ENCODE measurements at regions not wholly inside any gene's neighbourhood (a gene's known extent, or its start where the extent isn't known, plus 50 kb on each side); places are given as distances from the start of the nearest gene placed in this dataset.

GRCh38 chr6:169960886-169961611 is 209.6 kb downstream of the ERMARD start:
- Histone ChIP-seq H3K36me3 (ENCODE audit: control insufficient read depth in 1 of 2, insufficient read depth in 2 of 2, low read length in 2 of 2) (no peaks in the 10 kb centered on the region), H3K9ac (ENCODE audit: low read depth in 1 of 2, low read length in 2 of 2) (no peak overlapping the region), H3K4me3 (ENCODE audit: low read depth in 1 of 2, low read length in 2 of 2) (no peak overlapping the region), H3K27me3 (ENCODE audit: control insufficient read depth in 1 of 2, insufficient read depth in 2 of 2, low read length in 2 of 2) (peaks cover 0 to 4% of the 10 kb centered on the region in 2 donors), H3K9me3 (ENCODE audit: control insufficient read depth in 1 of 2, low read length in 2 of 2) (no peaks in the 10 kb centered on the region), H3K4me1 (ENCODE audit: control insufficient read depth in 1 of 2, insufficient read depth in 2 of 2, low read length in 2 of 2) (peaks cover 8 to 11% of the 10 kb centered on the region in 2 donors), H3K27ac (ENCODE audit: low read depth, low read length) (no peak overlapping the region)

DNA sequence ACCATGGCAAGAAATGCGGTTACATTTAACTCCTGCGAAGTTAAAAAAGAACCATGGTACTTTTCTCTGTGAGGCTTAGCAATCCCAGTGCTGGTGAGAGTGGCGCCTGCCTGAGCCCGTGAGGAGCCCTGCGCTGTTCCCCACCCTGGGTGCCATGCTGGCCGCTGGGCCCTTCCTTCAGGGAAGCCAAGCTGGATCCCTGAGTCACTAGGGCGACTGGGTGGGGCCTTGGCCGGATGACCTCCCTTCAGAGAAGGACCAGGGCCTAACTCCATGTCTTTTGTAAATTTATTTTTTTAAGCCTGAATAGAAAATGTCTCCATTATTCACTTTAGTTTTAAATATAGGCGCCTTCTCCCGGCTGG is 209.1 kb downstream of the ERMARD start:
- Histone ChIP-seq H3K27ac (ENCODE audit: low read depth, low read length) (no peak overlapping the region), H3K4me1 (ENCODE audit: control insufficient read depth in 1 of 2, insufficient read depth in 2 of 2, low read length in 2 of 2) (peaks cover 8 to 11% of the 10 kb centered on the region in 2 donors), H3K9ac (ENCODE audit: low read depth in 1 of 2, low read length in 2 of 2) (no peak overlapping the region), H3K4me3 (ENCODE audit: low read depth in 1 of 2, low read length in 2 of 2) (no peak overlapping the region), H3K36me3 (ENCODE audit: control insufficient read depth in 1 of 2, insufficient read depth in 2 of 2, low read length in 2 of 2) (no peaks in the 10 kb centered on the region), H3K9me3 (ENCODE audit: control insufficient read depth in 1 of 2, low read length in 2 of 2) (no peaks in the 10 kb centered on the region), H3K27me3 (ENCODE audit: control insufficient read depth in 1 of 2, insufficient read depth in 2 of 2, low read length in 2 of 2) (peaks cover 0 to 4% of the 10 kb centered on the region in 2 donors)

DNA sequence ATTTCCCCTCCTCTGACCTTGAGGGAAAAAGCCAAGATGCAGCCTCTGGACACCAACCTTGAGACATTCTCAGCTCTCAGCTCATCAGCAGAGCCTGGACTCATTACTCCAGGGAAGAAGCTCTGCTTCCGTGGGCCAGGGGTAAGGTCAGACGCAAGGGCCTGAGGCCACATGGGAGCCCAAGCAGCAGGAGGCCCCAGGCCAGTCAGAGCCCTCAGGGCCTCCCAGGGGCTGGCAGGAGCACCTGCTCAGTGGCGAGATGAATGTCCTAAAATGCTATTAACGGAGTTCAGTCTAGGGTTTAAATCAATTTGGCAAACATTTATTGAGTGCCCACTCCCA is 208.6 kb downstream of the ERMARD start:
- H3K27ac ChIP-seq (ENCODE audit: low read depth, low read length), result no peak overlapping the region
- no peaks in the 10 kb centered on the region for H3K9me3 ChIP-seq (ENCODE audit: control insufficient read depth in 1 of 2, low read length in 2 of 2)
- H3K9ac ChIP-seq (ENCODE audit: low read depth in 1 of 2, low read length in 2 of 2), result no peak overlapping the region
- no peaks in the 10 kb centered on the region for H3K36me3 ChIP-seq (ENCODE audit: control insufficient read depth in 1 of 2, insufficient read depth in 2 of 2, low read length in 2 of 2)
- H3K4me3 ChIP-seq (ENCODE audit: low read depth in 1 of 2, low read length in 2 of 2), result no peak overlapping the region
- peaks cover 0 to 4% of the 10 kb centered on the region in 2 donors for H3K27me3 ChIP-seq (ENCODE audit: control insufficient read depth in 1 of 2, insufficient read depth in 2 of 2, low read length in 2 of 2)
- H3K4me1 ChIP-seq (ENCODE audit: control insufficient read depth in 1 of 2, insufficient read depth in 2 of 2, low read length in 2 of 2), result peaks cover 8 to 11% of the 10 kb centered on the region in 2 donors

DNA sequence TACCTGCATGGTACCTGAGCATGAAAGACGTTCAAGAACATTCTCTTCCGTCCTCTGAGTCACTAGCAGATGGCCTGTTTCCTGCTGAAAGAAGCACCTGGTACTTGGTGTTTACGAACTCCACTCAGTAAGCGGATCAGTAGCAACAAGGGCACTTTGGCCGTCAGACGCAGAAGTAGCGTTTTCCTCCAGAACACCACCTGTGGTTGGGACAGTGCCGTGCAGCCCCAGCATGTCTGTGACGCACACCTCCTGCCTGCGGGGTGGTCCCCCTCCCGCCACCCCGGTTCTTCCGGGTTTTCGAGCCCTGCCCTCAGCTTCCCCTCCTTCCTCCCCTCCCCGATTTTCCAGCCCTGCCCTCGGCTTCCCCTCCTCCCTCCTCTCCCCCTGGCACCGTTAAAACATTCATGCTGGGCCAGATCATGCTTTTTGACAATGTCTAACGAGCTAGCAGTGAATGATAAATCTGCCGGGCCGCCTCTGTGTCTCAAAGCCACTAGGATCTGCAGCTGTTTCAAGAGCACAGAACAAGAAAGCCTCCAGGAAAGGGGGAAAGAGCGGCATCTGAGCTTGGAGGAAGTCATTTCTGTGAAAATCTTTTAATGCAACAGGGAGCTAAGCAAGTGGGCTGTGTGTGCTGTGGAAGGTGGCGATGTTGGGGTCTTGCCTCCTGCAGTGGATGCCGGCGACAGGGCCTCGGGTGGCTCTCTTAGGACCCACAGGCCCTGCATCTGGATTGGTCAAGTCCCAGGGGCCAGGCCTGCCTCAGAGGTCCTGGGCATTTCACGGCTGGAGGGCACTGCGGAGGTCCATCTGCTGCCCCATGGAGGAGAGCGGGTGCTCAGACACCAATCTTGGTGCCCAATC is 207.9 kb downstream of the ERMARD start:
- Histone ChIP-seq H3K4me3 (ENCODE audit: low read depth in 1 of 2, low read length in 2 of 2) (no peak overlapping the region), H3K27ac (ENCODE audit: low read depth, low read length) (no peak overlapping the region), H3K4me1 (ENCODE audit: control insufficient read depth in 1 of 2, insufficient read depth in 2 of 2, low read length in 2 of 2) (peaks cover 8 to 11% of the 10 kb centered on the region in 2 donors), H3K9ac (ENCODE audit: low read depth in 1 of 2, low read length in 2 of 2) (no peak overlapping the region), H3K27me3 (ENCODE audit: control insufficient read depth in 1 of 2, insufficient read depth in 2 of 2, low read length in 2 of 2) (peaks cover 0 to 4% of the 10 kb centered on the region in 2 donors), H3K36me3 (ENCODE audit: control insufficient read depth in 1 of 2, insufficient read depth in 2 of 2, low read length in 2 of 2) (no peaks in the 10 kb centered on the region), H3K9me3 (ENCODE audit: control insufficient read depth in 1 of 2, low read length in 2 of 2) (no peaks in the 10 kb centered on the region)

DNA sequence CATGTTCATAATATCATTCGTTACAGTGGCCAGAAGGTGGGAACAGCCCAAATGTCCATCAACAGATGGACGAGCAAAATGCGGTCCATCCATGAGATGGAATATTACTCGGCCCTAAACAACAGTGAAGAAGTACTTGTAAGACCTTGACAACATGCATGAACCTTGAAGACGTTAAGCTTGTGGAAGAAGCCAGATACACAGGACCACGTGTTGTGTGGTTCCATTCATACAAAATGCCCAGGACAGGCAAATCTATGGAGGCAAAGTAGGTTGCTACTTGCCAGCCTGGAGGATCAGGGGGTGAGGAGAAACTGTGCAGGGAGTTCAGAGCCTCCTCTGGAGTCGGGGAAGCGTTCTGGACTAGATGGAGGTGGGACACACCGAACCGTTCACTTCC is 207.1 kb downstream of the ERMARD start:
- Histone ChIP-seq H3K9me3 (ENCODE audit: control insufficient read depth in 1 of 2, low read length in 2 of 2) (no peaks in the 10 kb centered on the region), H3K9ac (ENCODE audit: low read depth in 1 of 2, low read length in 2 of 2) (no peak overlapping the region), H3K27me3 (ENCODE audit: control insufficient read depth in 1 of 2, insufficient read depth in 2 of 2, low read length in 2 of 2) (peaks cover 0 to 4% of the 10 kb centered on the region in 2 donors), H3K4me1 (ENCODE audit: control insufficient read depth in 1 of 2, insufficient read depth in 2 of 2, low read length in 2 of 2) (peaks cover 8 to 11% of the 10 kb centered on the region in 2 donors), H3K36me3 (ENCODE audit: control insufficient read depth in 1 of 2, insufficient read depth in 2 of 2, low read length in 2 of 2) (no peaks in the 10 kb centered on the region), H3K4me3 (ENCODE audit: low read depth in 1 of 2, low read length in 2 of 2) (no peak overlapping the region), H3K27ac (ENCODE audit: low read depth, low read length) (no peak overlapping the region)

GRCh38 chr6:169957351-169957963 is 206.0 kb downstream of the ERMARD start:
- Histone ChIP-seq H3K27me3 (ENCODE audit: control insufficient read depth in 1 of 2, insufficient read depth in 2 of 2, low read length in 2 of 2) (peaks cover 0 to 4% of the 10 kb centered on the region in 2 donors), H3K9ac (ENCODE audit: low read depth in 1 of 2, low read length in 2 of 2) (no peak overlapping the region)

GRCh38 chr6:169956580-169956979 is 205.2 kb downstream of the ERMARD start:
- Histone ChIP-seq H3K27me3 (ENCODE audit: control insufficient read depth in 1 of 2, insufficient read depth in 2 of 2, low read length in 2 of 2) (peaks cover 0 to 3% of the 10 kb centered on the region in 2 donors), H3K4me3 (ENCODE audit: low read depth in 1 of 2, low read length in 2 of 2) (no peak overlapping the region), H3K9ac (ENCODE audit: low read depth in 1 of 2, low read length in 2 of 2) (no peak overlapping the region), H3K27ac (ENCODE audit: low read depth, low read length) (no peak overlapping the region), H3K4me1 (ENCODE audit: control insufficient read depth in 1 of 2, insufficient read depth in 2 of 2, low read length in 2 of 2) (peaks cover 8 to 11% of the 10 kb centered on the region in 2 donors), H3K9me3 (ENCODE audit: control insufficient read depth in 1 of 2, low read length in 2 of 2) (no peaks in the 10 kb centered on the region), H3K36me3 (ENCODE audit: control insufficient read depth in 1 of 2, insufficient read depth in 2 of 2, low read length in 2 of 2) (no peaks in the 10 kb centered on the region)

More at GRCh38 chr6:169957351-169957963, 206.0 kb downstream of the ERMARD start:
- Histone ChIP-seq H3K27ac (ENCODE audit: low read depth, low read length) (no peak overlapping the region), H3K4me1 (ENCODE audit: control insufficient read depth in 1 of 2, insufficient read depth in 2 of 2, low read length in 2 of 2) (peaks cover 8 to 11% of the 10 kb centered on the region in 2 donors), H3K9me3 (ENCODE audit: control insufficient read depth in 1 of 2, low read length in 2 of 2) (no peaks in the 10 kb centered on the region), H3K36me3 (ENCODE audit: control insufficient read depth in 1 of 2, insufficient read depth in 2 of 2, low read length in 2 of 2) (no peaks in the 10 kb centered on the region), H3K4me3 (ENCODE audit: low read depth in 1 of 2, low read length in 2 of 2) (no peak overlapping the region)

DNA sequence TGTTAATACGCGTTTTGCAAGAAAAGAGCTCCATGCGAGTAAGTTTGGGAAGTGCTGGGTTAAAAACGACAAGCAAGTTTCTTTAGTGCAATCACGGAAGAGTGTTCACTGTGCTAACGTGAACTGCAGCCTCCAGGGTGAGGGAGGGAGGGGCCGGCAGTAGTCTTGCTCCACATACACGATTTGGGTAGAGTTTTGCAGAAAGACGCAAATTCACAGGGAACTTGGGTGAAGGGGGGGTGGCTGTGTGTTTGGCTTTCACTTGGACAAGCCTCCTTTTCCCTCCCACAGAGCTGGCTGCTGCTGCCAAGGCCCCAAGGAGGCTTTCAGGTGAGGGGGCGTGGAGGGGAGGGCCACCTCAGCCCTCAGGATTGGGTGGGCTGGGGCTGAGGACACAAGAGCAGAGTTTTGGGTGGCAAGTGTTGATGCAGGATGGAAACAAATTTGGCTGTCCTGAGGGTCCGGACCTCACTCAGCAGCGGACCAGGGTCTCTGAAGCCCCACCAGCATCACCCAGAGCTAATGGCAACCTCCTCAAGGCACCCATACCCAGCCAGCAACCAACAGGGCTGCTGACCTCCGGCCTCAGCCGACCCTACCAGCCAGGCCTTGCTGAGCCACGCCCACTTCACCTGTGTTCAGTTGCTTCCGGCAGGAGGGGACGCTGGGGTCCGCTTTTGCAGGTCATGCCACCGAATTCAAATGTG is 204.5 kb downstream of the ERMARD start:
- no peak overlapping the region for H3K27ac ChIP-seq (ENCODE audit: low read depth, low read length)
- no peaks in the 10 kb centered on the region for H3K36me3 ChIP-seq (ENCODE audit: control insufficient read depth in 1 of 2, insufficient read depth in 2 of 2, low read length in 2 of 2)
- no peaks in the 10 kb centered on the region for H3K27me3 ChIP-seq (ENCODE audit: control insufficient read depth in 1 of 2, insufficient read depth in 2 of 2, low read length in 2 of 2)
- H3K9ac ChIP-seq (ENCODE audit: low read depth in 1 of 2, low read length in 2 of 2), result no peak overlapping the region
- no peaks in the 10 kb centered on the region for H3K9me3 ChIP-seq (ENCODE audit: control insufficient read depth in 1 of 2, low read length in 2 of 2)
- peaks cover 7 to 8% of the 10 kb centered on the region in 2 donors for H3K4me1 ChIP-seq (ENCODE audit: control insufficient read depth in 1 of 2, insufficient read depth in 2 of 2, low read length in 2 of 2)
- H3K4me3 ChIP-seq (ENCODE audit: low read depth in 1 of 2, low read length in 2 of 2), result no peak overlapping the region

- H3K27ac ChIP-seq (ENCODE audit: low read depth, low read length), result no peak overlapping the region
- H3K9me3 ChIP-seq (ENCODE audit: control insufficient read depth in 1 of 2, low read length in 2 of 2), result no peaks in the 10 kb centered on the region
- no peaks in the 10 kb centered on the region for H3K36me3 ChIP-seq (ENCODE audit: control insufficient read depth in 1 of 2, insufficient read depth in 2 of 2, low read length in 2 of 2)
- H3K9ac ChIP-seq (ENCODE audit: low read depth in 1 of 2, low read length in 2 of 2), result no peak overlapping the region
- H3K4me1 ChIP-seq (ENCODE audit: control insufficient read depth in 1 of 2, insufficient read depth in 2 of 2, low read length in 2 of 2), result peaks cover 5 to 8% of the 10 kb centered on the region in 2 donors
- no peaks in the 10 kb centered on the region for H3K27me3 ChIP-seq (ENCODE audit: control insufficient read depth in 1 of 2, insufficient read depth in 2 of 2, low read length in 2 of 2)
- no peak overlapping the region for H3K4me3 ChIP-seq (ENCODE audit: low read depth in 1 of 2, low read length in 2 of 2)
Observed at GRCh38 chr6:169954977-169955376, 203.6 kb downstream of the ERMARD start.

All from duodenal mucosa (tissue), 2 donors.